GM18505 (cell line): ENCODE measurements at regions not wholly inside any gene's neighbourhood (a gene's known extent, or its start where the extent isn't known, plus 50 kb on each side); places are given as distances from the start of the nearest gene placed in this dataset.

Source experiments
- ATAC-seq: cut with Tn5 transposase; IDR thresholded peaks from one replicate; pipeline ENCODE4 v1.9.1; 2021; ENCODE audit not compliant: unreplicated experiment
- POLR2A ChIP-seq: IDR thresholded peaks from 4 replicates; pipeline ENCODE4 v1.6.1; 2011; ENCODE audit warnings: borderline replicate concordance; ENCODE audit not compliant: insufficient read depth, insufficient read length; ENCODE audit errors: extremely low read depth

GRCh38 chr5:35487233-35488025 lies 130.2 kb upstream of the SPEF2 start:
- no peak for TF ChIP-seq POLR2A
- ATAC-seq: no peak

GRCh38 chr5:35485487-35485886 lies 132.2 kb upstream of the SPEF2 start:
- TF ChIP-seq POLR2A: no peak
- ATAC-seq: no peak

- no peak for ATAC-seq
- TF ChIP-seq POLR2A: no peak
Observed at GRCh38 chr5:35484241-35484640, 133.4 kb upstream of the SPEF2 start.

GRCh38 chr5:35483780-35484179 lies 133.9 kb upstream of the SPEF2 start:
- no peak for TF ChIP-seq POLR2A

GRCh38 chr5:35483191-35483590 lies 134.5 kb upstream of the SPEF2 start:
- TF ChIP-seq POLR2A: no peak
- no peak for ATAC-seq

More at GRCh38 chr5:35483780-35484179, 133.9 kb upstream of the SPEF2 start:
- no peak for ATAC-seq

- no peak for TF ChIP-seq POLR2A
- no peak for ATAC-seq
Observed at GRCh38 chr5:35482167-35482755, 135.4 kb upstream of the SPEF2 start.

- no peak for TF ChIP-seq POLR2A
- no peak for ATAC-seq
Observed at GRCh38 chr5:35478856-35479682, 138.6 kb upstream of the SPEF2 start.

- no peak for TF ChIP-seq POLR2A
- ATAC-seq: no peak
Observed at GRCh38 chr5:35477911-35478310, 139.8 kb upstream of the SPEF2 start.

GRCh38 chr5:35477321-35477720 lies 140.3 kb upstream of the SPEF2 start:
- TF ChIP-seq POLR2A: no peak
- no peak for ATAC-seq

GRCh38 chr5:35476797-35477196 lies 140.9 kb upstream of the SPEF2 start:
- no peak for TF ChIP-seq POLR2A
- no peak for ATAC-seq

- TF ChIP-seq POLR2A: no peak
- ATAC-seq: no peak
Observed at GRCh38 chr5:35476036-35476435, 141.6 kb upstream of the SPEF2 start.

GRCh38 chr5:35473589-35473988 lies 144.1 kb upstream of the SPEF2 start:
- TF ChIP-seq POLR2A: no peak
- ATAC-seq: no peak

GRCh38 chr5:35470866-35471265 lies 146.8 kb upstream of the SPEF2 start:
- no peak for TF ChIP-seq POLR2A
- ATAC-seq: no peak
